ENCODE measurements at regions not wholly inside any gene's neighbourhood (a gene's known extent, or its start where the extent isn't known, plus 50 kb on each side); places are given as distances from the start of the nearest gene placed in this dataset.

GRCh38 chr2:123693836-123694235, 331.3 kb upstream of the CNTNAP5 start:
- no peak for DNase-seq
- Mint-ChIP-seq H3K4me3 (ENCODE audit: unreplicated experiment) (no peak overlapping the region), H3K27me3 (ENCODE audit: unreplicated experiment) (no peaks in the 10 kb centered on the region), H3K9me3 (ENCODE audit: unreplicated experiment) (no peaks in the 10 kb centered on the region), H3K36me3 (ENCODE audit: unreplicated experiment) (no peaks in the 10 kb centered on the region), H3K4me1 (ENCODE audit: low read depth, unreplicated experiment) (no peaks in the 10 kb centered on the region), H3K27ac (ENCODE audit: unreplicated experiment) (no peak overlapping the region)
- TF ChIP-seq, protein P1, sequence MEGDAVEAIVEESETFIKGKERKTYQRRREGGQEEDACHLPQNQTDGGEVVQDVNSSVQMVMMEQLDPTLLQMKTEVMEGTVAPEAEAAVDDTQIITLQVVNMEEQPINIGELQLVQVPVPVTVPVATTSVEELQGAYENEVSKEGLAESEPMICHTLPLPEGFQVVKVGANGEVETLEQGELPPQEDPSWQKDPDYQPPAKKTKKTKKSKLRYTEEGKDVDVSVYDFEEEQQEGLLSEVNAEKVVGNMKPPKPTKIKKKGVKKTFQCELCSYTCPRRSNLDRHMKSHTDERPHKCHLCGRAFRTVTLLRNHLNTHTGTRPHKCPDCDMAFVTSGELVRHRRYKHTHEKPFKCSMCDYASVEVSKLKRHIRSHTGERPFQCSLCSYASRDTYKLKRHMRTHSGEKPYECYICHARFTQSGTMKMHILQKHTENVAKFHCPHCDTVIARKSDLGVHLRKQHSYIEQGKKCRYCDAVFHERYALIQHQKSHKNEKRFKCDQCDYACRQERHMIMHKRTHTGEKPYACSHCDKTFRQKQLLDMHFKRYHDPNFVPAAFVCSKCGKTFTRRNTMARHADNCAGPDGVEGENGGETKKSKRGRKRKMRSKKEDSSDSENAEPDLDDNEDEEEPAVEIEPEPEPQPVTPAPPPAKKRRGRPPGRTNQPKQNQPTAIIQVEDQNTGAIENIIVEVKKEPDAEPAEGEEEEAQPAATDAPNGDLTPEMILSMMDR (IDR thresholded peaks at IDR 0.05; ENCODE audit: partially characterized antibody, unreplicated experiment) = no peak

GRCh38 chr2:123695426-123695825, 329.7 kb upstream of the CNTNAP5 start:
- H3K4me3 Mint-ChIP-seq (ENCODE audit: unreplicated experiment) = no peak overlapping the region
- H3K36me3 Mint-ChIP-seq (ENCODE audit: unreplicated experiment) = no peaks in the 10 kb centered on the region
- H3K27me3 Mint-ChIP-seq (ENCODE audit: unreplicated experiment) = no peaks in the 10 kb centered on the region
- no peak overlapping the region for H3K27ac Mint-ChIP-seq (ENCODE audit: unreplicated experiment)
- H3K4me1 Mint-ChIP-seq (ENCODE audit: low read depth, unreplicated experiment) = no peaks in the 10 kb centered on the region
- no peaks in the 10 kb centered on the region for H3K9me3 Mint-ChIP-seq (ENCODE audit: unreplicated experiment)
- DNase-seq = no peak
- TF ChIP-seq, protein P1 (IDR thresholded peaks at IDR 0.05; ENCODE audit: partially characterized antibody, unreplicated experiment) = no peak

GRCh38 chr2:123696021-123696420, 329.1 kb upstream of the CNTNAP5 start:
- TF ChIP-seq, protein P1 (IDR thresholded peaks at IDR 0.05; ENCODE audit: partially characterized antibody, unreplicated experiment) = no peak
- no peaks in the 10 kb centered on the region for H3K27me3 Mint-ChIP-seq (ENCODE audit: unreplicated experiment)
- H3K4me3 Mint-ChIP-seq (ENCODE audit: unreplicated experiment) = no peak overlapping the region
- DNase-seq = no peak
- no peaks in the 10 kb centered on the region for H3K4me1 Mint-ChIP-seq (ENCODE audit: low read depth, unreplicated experiment)
- no peaks in the 10 kb centered on the region for H3K36me3 Mint-ChIP-seq (ENCODE audit: unreplicated experiment)
- no peak overlapping the region for H3K27ac Mint-ChIP-seq (ENCODE audit: unreplicated experiment)
- no peaks in the 10 kb centered on the region for H3K9me3 Mint-ChIP-seq (ENCODE audit: unreplicated experiment)

GRCh38 chr2:123696799-123697410, 328.2 kb upstream of the CNTNAP5 start:
- no peak overlapping the region for H3K4me3 Mint-ChIP-seq (ENCODE audit: unreplicated experiment)
- H3K9me3 Mint-ChIP-seq (ENCODE audit: unreplicated experiment) = no peaks in the 10 kb centered on the region
- H3K27ac Mint-ChIP-seq (ENCODE audit: unreplicated experiment) = no peak overlapping the region
- no peaks in the 10 kb centered on the region for H3K27me3 Mint-ChIP-seq (ENCODE audit: unreplicated experiment)
- DNase-seq = no peak
- no peaks in the 10 kb centered on the region for H3K4me1 Mint-ChIP-seq (ENCODE audit: low read depth, unreplicated experiment)
- TF ChIP-seq, protein P1 (IDR thresholded peaks at IDR 0.05; ENCODE audit: partially characterized antibody, unreplicated experiment) = no peak
- H3K36me3 Mint-ChIP-seq (ENCODE audit: unreplicated experiment) = no peaks in the 10 kb centered on the region

DNA sequence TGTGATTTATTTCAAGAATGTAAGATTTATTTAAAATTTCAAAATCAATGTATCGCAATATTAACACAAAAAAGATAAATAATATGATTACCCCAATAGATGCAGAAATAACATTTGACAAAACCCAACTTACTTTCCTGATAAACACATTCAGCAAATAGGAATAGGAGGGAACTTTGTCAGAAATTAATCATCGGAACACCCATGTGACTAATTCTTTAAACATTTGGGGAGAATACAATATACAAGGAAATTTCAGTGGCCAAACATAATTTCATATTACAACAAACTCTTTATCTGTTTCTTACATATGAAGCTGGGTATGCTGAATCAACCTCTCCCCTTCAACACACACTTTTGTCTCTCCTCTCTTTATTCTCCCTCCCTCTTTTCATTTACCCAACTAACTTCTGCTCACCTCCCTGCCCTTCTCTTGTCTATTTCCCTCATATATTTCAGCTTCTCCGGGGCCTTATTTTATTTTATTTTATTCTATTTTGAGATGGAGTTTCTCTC, 309.6 kb upstream of the CNTNAP5 start:
- H3K27me3 Mint-ChIP-seq (ENCODE audit: unreplicated experiment) = no peaks in the 10 kb centered on the region
- H3K4me1 Mint-ChIP-seq (ENCODE audit: low read depth, unreplicated experiment) = no peaks in the 10 kb centered on the region
- H3K27ac Mint-ChIP-seq (ENCODE audit: unreplicated experiment) = no peak overlapping the region
- H3K4me3 Mint-ChIP-seq (ENCODE audit: unreplicated experiment) = no peak overlapping the region
- no peak for DNase-seq
- H3K9me3 Mint-ChIP-seq (ENCODE audit: unreplicated experiment) = no peaks in the 10 kb centered on the region
- TF ChIP-seq, protein P1 (IDR thresholded peaks at IDR 0.05; ENCODE audit: partially characterized antibody, unreplicated experiment) = no peak
- H3K36me3 Mint-ChIP-seq (ENCODE audit: unreplicated experiment) = no peaks in the 10 kb centered on the region
